ENCODE measurements at regions not wholly inside any gene's neighbourhood (a gene's known extent, or its start where the extent isn't known, plus 50 kb on each side); places are given as distances from the start of the nearest gene placed in this dataset.

DNA sequence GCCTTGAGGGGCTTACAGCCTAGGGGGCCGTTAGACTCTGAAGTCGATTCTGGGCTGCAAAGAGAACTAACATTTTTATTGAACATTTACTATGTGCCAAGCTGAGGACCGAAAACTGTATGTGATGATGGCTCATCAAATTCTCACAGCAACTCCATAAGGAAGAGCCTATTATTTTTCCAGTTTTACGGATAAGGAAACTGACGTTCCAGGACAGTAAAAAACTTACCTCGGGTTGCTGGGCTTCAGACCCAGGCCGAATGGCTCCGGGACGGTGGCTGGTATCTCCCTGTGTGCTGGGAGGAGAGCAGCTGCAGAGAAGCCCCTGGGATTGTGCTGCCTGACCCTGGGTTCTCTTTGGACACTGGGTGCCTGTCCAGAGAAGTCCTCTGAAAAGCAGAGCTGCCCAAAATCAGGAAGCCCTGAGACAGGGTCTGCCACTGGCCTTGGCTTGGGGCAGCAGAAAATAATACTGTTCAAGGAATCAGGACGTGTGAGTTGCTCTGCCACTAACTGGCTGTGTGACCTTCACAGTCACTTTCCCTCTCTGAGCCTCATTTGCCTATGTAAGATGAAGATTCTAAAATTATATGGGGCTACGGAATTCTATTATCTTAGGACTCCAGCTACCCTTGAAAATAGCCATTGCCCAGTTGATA, 116.3 kb upstream of the CPEB4 start:
- Mint-ChIP-seq H3K36me3 (ENCODE audit: low read depth) (no peaks in the 10 kb centered on the region), H3K27ac (no peak overlapping the region), H3K27me3 (peaks cover 19% of the 10 kb centered on the region), H3K4me3 (no peak overlapping the region), H3K4me1 (no peaks in the 10 kb centered on the region)
- ATAC-seq, result no peak
- no peaks in the 10 kb centered on the region for H3K9me3 ChIP-seq (ENCODE audit: control insufficient read depth, low read length, poor library complexity, severe bottlenecking)
- DNase-seq, result no peak

DNA sequence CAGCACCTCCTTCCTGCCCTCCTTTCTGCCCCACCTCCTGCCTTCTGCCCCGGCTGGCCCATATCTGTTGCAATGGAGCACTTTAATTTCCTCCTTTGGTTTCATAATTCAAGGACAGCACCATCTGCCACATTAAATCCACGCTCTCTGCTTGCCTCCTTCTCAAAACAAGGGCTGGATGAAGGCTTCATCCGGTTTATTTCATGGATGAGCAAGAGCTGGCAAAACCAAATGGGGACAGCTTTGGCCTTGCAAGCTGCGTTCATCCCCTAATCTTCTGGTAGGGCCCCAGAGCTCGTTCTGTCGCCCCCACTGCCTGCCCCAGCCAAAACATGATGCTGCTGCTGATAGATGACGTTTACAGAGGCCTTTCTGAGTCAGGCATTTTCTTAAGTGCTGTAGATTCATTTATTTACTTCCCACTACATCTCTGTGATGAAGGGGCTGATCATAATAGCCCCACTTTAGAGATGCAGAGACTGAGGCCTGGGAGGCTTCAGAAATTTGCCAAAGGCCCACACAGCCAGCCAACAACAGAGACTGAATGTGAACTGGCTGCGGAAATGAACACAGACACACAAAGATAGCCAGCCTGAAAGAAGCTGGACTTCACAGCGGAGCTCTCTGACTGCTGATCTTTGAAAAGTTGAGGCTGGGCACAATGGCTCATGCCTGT, 115.6 kb upstream of the CPEB4 start:
- no peaks in the 10 kb centered on the region for H3K4me1 Mint-ChIP-seq
- no peak for ATAC-seq

DNA sequence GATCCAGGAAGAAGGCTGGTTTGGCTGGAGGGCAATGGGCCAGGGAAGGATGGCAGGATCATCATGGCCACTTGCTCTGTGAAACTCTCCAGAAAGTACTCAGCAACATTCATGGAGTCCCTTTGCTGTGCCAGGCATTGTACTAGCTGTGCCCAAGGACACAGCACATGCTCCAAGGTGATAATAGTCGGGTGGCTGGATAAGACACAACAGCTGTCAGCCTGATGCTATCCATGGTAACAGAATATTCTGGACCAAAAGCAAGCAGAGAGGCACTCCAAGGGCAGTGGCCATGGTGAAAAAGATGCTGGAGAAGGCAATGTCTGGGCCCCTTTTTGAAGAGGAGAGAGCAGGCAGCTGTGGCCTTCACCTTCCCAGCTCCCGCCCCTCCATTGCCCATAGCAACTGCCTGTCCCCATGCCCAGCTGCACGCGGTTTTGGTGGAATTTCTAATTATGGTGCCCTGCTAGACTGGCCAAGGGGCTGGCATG, 113.8 kb upstream of the CPEB4 start:
- peaks cover 4% of the 10 kb centered on the region for H3K4me1 Mint-ChIP-seq
- no peak overlapping the region for H3K27ac Mint-ChIP-seq
- DNase-seq, result no peak
- H3K4me3 Mint-ChIP-seq, result no peak overlapping the region
- no peaks in the 10 kb centered on the region for H3K9me3 ChIP-seq (ENCODE audit: control insufficient read depth, low read length, poor library complexity, severe bottlenecking)
- no peaks in the 10 kb centered on the region for H3K36me3 Mint-ChIP-seq (ENCODE audit: low read depth)
- ATAC-seq, result no peak
- peaks cover 19% of the 10 kb centered on the region for H3K27me3 Mint-ChIP-seq

More for the DNA sequence above, 115.6 kb upstream of the CPEB4 start:
- Mint-ChIP-seq H3K27me3 (peaks cover 19% of the 10 kb centered on the region), H3K4me3 (no peak overlapping the region), H3K36me3 (ENCODE audit: low read depth) (no peaks in the 10 kb centered on the region), H3K27ac (no peak overlapping the region)
- no peaks in the 10 kb centered on the region for H3K9me3 ChIP-seq (ENCODE audit: control insufficient read depth, low read length, poor library complexity, severe bottlenecking)
- no peak for DNase-seq

DNA sequence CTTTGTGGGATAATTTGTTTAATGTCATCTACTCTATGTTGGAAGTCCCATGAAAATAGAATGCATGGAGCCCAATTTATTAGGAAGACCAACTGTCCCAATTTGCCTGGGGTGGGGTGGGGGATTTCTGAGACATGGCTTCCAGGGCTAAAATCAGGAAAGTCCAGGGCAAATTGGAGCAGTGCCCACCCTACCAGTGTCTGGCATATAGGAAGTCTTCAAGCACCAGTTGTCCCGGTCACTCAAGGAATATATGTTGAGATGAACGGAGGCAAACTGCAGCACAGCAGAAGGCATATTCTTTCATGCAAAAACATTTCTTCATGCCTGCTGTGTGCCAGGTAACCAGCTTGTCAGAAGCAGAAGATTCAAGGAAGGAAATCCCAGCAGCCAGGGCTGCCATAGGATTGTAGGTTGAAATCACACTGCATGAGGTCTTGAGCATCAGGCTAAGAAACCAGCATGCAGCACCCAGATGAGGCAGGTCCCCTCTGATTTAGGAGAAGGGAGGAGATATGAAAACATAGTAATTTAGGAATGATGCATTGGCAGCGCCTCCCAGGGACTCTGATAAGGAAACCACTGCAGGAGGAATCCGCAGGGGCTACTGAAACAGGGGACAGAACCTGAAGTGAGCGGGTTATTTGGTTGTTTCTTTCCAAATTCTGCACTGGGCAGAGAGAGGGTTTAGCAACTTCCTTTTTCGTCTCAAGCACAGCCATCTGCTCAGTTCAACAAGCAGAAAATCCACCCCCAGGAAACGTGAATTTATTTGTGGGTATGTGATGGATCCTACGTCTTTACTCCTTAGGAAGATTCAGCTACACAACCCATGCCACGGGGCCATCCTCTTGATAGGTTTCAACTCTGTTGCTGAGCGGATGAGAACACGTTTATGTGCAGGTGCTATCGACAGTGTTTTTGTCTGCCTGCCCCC, 112.6 kb upstream of the CPEB4 start:
- H3K36me3 Mint-ChIP-seq (ENCODE audit: low read depth), result no peaks in the 10 kb centered on the region
- H3K9me3 ChIP-seq (ENCODE audit: control insufficient read depth, low read length, poor library complexity, severe bottlenecking), result no peaks in the 10 kb centered on the region
- H3K4me3 Mint-ChIP-seq, result no peak overlapping the region
- H3K4me1 Mint-ChIP-seq, result peaks cover 4% of the 10 kb centered on the region
- no peak for ATAC-seq
- no peak for DNase-seq
- peaks cover 19% of the 10 kb centered on the region for H3K27me3 Mint-ChIP-seq
- H3K27ac Mint-ChIP-seq, result no peak overlapping the region

- no peaks in the 10 kb centered on the region for H3K9me3 ChIP-seq (ENCODE audit: control insufficient read depth, low read length, poor library complexity, severe bottlenecking)
- Mint-ChIP-seq H3K4me1 (peaks cover 10% of the 10 kb centered on the region), H3K27me3 (peaks cover 13% of the 10 kb centered on the region), H3K4me3 (no peak overlapping the region), H3K36me3 (ENCODE audit: low read depth) (no peaks in the 10 kb centered on the region), H3K27ac (no peak overlapping the region)
- ATAC-seq, result no peak
- DNase-seq, result no peak
Measured at GRCh38 chr5:173777149-173777548, 111.0 kb upstream of the CPEB4 start.

DNA sequence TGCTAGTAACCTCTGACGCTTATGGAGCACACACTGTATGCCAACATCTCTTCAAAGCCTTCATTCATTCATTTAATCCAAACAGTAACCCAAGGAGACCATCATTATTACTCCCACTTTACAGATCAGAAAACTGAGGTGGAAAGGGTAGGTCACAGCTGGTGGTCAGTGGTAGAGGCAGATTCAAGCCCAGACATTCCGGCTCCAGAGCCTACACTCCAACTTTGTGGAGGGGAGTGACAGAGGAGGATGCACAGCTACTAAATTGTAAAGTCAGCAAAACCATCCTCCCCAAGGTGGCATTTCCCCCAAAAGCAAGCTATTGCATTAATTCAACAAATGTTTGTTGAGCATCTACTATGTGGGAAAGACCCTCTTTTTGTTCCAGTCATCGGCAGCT, 110.5 kb upstream of the CPEB4 start:
- DNase-seq (no peak), ATAC-seq (no peak)
- Mint-ChIP-seq H3K27ac (no peak overlapping the region), H3K4me1 (peaks cover 12% of the 10 kb centered on the region), H3K36me3 (ENCODE audit: low read depth) (no peaks in the 10 kb centered on the region), H3K4me3 (no peak overlapping the region), H3K27me3 (peaks cover 9% of the 10 kb centered on the region)
- no peaks in the 10 kb centered on the region for H3K9me3 ChIP-seq (ENCODE audit: control insufficient read depth, low read length, poor library complexity, severe bottlenecking)

DNA sequence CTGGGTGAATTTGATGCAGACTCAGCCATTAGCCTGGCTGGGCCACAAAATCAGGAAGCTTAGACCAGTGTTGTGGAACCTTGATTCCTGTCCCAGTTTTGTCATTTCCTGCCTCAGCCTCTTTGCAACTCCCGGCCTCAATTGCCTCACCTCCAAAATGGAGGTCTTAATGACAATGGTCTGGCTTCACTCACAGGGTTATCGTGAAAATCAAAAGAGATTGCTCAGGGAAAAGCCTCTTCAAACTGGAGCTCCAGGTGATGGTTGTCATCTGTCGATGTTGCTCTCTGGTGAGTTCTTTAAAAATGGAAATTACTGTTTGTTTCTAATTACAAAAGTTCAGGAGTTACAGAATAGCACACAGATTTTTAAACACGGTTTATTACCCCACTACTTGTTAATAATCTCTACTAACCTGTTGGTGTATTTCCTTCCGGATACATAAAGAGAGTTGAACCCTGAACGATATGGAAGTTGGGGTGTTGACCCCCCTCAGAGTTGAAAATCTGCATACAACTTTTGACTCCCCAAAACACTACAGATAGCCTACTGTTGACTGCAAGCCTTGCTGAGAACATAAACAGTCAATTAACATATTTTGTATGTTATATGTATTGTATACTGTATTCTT, 109.9 kb upstream of the CPEB4 start:
- no peak overlapping the region for H3K27ac Mint-ChIP-seq
- DNase-seq (no peak), ATAC-seq (no peak)
- H3K4me1 Mint-ChIP-seq, result peaks cover 12% of the 10 kb centered on the region
- peaks cover 4% of the 10 kb centered on the region for H3K27me3 Mint-ChIP-seq
- no peaks in the 10 kb centered on the region for H3K36me3 Mint-ChIP-seq (ENCODE audit: low read depth)
- H3K4me3 Mint-ChIP-seq, result no peak overlapping the region
- no peaks in the 10 kb centered on the region for H3K9me3 ChIP-seq (ENCODE audit: control insufficient read depth, low read length, poor library complexity, severe bottlenecking)

DNA sequence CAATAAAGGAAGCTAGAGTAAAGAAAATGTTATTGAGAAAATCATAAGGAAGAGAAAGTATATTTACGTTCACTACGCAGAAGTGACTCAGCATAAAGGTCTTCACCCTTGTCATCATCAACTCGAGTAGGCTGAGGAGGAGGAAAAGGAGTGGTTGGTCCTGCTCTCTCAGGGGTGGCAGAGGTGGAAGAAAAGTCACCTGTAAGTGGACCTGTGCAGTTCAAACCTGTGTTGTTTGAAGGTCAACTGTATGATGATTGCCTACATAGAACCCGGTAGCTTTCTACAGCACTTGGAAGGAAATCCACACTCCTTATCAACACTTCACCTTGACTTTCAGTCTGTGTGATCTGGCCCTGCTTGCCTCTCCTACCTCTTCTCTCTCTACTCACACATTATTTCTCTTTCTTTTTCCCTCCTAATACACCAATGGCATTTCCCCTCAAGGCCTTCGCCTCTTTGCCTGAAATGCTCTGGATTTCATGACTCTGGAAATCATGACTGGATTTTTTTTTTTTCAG, 109.3 kb upstream of the CPEB4 start:
- H3K4me1 Mint-ChIP-seq, result peaks cover 14% of the 10 kb centered on the region
- H3K27ac Mint-ChIP-seq, result no peak overlapping the region
- H3K27me3 Mint-ChIP-seq, result no peaks in the 10 kb centered on the region
- H3K4me3 Mint-ChIP-seq, result no peak overlapping the region
- H3K9me3 ChIP-seq (ENCODE audit: control insufficient read depth, low read length, poor library complexity, severe bottlenecking), result no peaks in the 10 kb centered on the region
- no peaks in the 10 kb centered on the region for H3K36me3 Mint-ChIP-seq (ENCODE audit: low read depth)
- ATAC-seq (no peak), DNase-seq (no peak)

- no peak overlapping the region for H3K4me3 Mint-ChIP-seq
- H3K27ac Mint-ChIP-seq, result peak overlapping the region; percentile 87
- H3K9me3 ChIP-seq (ENCODE audit: control insufficient read depth, low read length, poor library complexity, severe bottlenecking), result no peaks in the 10 kb centered on the region
- DNase-seq (no peak), ATAC-seq (no peak)
- peaks cover 17% of the 10 kb centered on the region for H3K4me1 Mint-ChIP-seq
- no peaks in the 10 kb centered on the region for H3K36me3 Mint-ChIP-seq (ENCODE audit: low read depth)
- H3K27me3 Mint-ChIP-seq, result no peaks in the 10 kb centered on the region
Measured at GRCh38 chr5:173780235-173781234, 107.6 kb upstream of the CPEB4 start.

- no peaks in the 10 kb centered on the region for H3K9me3 ChIP-seq (ENCODE audit: control insufficient read depth, low read length, poor library complexity, severe bottlenecking)
- ATAC-seq (peak; percentile 7), DNase-seq (no peak)
- H3K4me3 Mint-ChIP-seq, result peak overlapping the region; percentile 13
- H3K4me1 Mint-ChIP-seq, result peaks cover 17% of the 10 kb centered on the region
- peak overlapping the region; percentile 87 for H3K27ac Mint-ChIP-seq
- H3K36me3 Mint-ChIP-seq (ENCODE audit: low read depth), result no peaks in the 10 kb centered on the region
- H3K27me3 Mint-ChIP-seq, result no peaks in the 10 kb centered on the region
Measured at GRCh38 chr5:173781432-173781815, 106.7 kb upstream of the CPEB4 start.

DNA sequence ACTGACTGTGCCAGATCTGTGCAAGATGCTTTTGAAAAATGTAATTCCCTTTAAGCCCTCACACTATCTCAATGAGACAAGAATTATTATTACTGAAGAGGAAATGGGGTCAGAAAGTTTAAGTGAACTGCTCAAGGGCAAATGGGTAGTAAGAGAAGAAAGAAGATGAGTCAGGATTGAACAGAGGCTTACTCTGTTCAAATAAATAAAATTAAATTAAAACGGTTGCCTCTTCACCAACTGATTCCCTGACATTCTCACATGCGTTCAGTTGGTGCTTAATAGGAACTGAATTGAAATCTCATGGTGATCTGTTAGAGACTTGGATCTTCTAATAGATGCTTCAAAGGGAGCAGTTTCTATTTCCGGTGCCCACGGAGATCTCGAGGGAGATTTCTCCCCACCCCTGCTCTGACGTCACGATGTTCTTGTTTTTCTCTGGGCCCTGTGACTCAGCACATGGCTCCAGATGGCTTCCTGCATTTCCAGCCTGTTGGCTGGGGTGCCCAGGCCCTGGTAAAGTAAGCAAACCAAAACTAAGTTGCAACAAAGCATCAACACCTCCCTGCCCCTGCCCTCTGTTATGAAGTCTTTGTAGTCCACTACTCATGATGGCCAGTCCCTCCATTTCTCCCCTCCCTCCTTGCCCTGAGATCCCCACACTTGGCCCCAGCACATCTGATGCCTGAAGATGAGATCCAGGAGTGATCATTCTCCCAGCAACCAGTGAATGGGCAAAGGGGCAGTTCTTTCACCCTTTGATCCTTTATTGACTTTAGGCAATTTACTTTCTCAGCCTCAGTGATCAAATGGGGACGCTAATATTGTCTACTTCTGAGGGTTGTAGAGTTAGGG, 106.1 kb upstream of the CPEB4 start:
- ATAC-seq (peak; percentile 89), DNase-seq (peak; percentile 20 to 45 (median 28))
- peaks cover 17% of the 10 kb centered on the region for H3K4me1 Mint-ChIP-seq
- no peaks in the 10 kb centered on the region for H3K9me3 ChIP-seq (ENCODE audit: control insufficient read depth, low read length, poor library complexity, severe bottlenecking)
- H3K36me3 Mint-ChIP-seq (ENCODE audit: low read depth), result peaks cover 5% of the 10 kb centered on the region
- H3K27ac Mint-ChIP-seq, result peak overlapping the region; percentile 87
- no peaks in the 10 kb centered on the region for H3K27me3 Mint-ChIP-seq
- H3K4me3 Mint-ChIP-seq, result peak overlapping the region; percentile 13
